HG03097 (cell line): ENCODE measurements at regions not wholly inside any gene's neighbourhood (a gene's known extent, or its start where the extent isn't known, plus 50 kb on each side); places are given as distances from the start of the nearest gene placed in this dataset.

ENCODE experiments used
- ATAC-seq: cut with Tn5 transposase; IDR thresholded peaks from one replicate; pipeline ENCODE4 v1.9.1; 2021; ENCODE audit not compliant: unreplicated experiment, low FRiP score

DNA sequence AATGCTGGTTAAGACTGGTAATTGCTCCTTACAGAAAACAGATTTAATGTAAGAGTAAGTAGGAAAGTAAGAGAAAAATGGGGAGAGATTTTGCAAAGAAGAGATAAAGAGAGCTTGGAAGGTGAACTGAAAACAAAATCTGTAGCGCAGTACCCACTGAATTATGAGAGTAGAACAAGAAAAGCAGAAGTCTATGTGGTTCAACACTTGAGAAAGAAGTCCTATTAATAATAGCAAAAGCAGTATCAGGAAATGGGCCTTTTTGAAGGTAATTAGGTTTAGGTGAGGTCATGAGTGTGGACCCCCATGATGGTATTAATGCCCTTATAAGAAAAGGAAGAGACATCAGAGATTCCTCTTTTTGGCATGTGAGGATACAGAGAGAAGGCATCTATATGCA lies 460.6 kb downstream of the CETN3 start:
- ATAC-seq, result no peak

DNA sequence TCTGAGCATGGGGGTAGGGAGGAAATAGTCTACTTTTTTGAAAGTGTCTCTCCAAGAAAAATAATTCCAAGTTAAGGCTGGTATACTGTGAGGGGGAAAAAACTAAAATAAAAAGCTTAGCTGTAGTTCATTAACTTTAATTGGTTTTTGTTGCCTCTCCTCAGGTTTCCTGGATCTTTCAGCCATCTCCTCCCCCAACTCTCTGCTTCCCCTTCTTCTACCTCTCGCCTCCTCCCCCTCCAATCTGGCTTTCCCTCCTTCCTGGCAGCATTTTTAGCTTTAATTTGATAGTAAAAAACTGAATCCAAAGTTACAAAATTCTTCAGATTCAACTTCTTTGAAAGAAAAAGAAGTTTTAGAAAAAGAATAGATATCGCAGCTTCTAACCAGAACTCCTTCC lies 462.6 kb downstream of the CETN3 start:
- no peak for ATAC-seq

DNA sequence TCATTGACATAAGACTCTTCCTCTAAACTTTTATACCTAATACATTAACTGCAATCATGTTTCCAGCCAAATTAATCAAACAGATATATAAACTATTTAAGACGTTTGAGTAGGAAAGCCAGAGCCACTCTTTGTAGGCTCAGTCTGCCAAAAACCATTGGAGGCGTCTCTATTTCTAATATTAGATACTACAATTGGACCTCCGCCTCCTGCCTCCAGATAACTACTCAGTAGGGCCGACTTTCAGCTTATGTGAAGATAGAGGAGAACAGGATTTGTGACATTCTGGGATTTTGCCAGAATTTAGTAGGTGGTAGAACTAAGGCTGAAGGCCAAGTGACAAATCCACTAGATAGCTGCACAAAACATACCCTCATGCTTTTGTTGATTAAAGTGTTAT lies 463.0 kb downstream of the CETN3 start:
- ATAC-seq, result no peak

DNA sequence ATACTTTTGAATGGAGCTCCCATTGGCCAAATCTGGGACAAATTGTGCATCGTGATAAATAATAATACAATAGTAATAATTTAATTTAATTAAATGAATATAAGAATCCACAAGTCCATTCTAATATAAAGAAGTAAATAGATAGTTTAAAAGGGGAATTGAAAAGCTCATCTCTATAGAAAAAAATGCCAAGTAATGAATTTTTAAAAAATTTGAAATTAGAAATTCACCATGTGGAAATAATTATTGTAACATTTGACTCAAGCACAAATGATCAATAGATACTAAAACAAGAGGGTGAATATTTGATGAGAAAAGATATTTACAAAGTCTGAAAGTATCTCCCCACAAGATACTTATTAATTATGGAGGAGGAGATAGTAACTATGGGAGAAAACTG lies 467.4 kb downstream of the CETN3 start:
- no peak for ATAC-seq

DNA sequence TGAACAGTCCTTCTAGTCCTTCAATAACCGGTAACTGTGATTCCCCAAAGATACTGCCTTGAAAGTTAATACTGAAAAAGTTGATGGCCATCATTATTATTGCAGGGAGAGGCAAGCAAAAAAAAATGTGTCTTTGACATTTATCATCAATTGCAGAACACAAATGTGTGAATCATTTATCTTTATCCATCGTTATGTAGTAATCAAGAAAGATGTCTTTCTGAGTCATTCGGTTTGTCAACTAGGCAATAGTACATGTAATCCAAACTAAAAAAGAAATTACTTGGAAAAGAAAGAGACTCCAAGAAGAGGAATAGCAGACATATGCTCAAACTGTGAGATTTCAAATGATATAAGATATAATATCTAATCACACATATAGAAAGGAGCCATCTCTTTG lies 473.0 kb downstream of the CETN3 start:
- no peak for ATAC-seq

DNA sequence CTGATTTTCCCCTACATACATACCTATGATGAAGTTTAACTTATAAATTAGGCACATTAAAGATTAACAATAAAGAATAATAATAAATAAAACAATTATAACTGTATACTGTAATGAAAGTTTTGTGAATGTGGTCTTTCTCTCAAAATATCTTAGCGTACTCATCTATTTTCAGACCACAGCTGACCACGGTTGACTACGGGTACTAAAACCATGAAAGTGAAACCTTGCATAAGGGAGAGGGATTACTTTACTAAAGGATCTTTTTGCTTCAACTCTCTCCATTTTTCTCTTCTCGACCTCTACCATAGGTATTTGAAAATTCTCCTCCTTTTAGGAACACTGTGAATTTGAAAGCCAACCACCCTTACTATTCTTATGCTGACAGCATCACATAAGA lies 475.5 kb downstream of the CETN3 start:
- no peak for ATAC-seq

DNA sequence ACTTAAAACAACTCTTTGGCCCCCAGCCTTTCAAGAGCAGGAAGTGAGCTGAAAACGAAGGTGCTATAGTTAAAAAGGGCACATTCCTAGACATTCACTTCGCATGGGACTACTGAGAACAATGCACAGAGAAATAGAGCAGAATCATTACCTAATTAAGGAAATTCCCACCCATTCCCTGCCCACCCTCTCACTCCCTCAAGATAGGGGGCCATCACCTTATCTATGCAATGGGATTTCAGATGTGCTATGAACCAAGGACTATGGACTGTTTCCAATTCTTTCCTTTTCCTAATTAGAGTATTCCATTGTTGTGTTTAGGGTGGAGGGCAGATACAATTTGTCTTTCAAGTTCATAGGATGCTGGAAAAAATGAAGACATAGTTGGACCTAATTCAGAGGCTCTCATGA lies 476.8 kb downstream of the CETN3 start:
- no peak for ATAC-seq

DNA sequence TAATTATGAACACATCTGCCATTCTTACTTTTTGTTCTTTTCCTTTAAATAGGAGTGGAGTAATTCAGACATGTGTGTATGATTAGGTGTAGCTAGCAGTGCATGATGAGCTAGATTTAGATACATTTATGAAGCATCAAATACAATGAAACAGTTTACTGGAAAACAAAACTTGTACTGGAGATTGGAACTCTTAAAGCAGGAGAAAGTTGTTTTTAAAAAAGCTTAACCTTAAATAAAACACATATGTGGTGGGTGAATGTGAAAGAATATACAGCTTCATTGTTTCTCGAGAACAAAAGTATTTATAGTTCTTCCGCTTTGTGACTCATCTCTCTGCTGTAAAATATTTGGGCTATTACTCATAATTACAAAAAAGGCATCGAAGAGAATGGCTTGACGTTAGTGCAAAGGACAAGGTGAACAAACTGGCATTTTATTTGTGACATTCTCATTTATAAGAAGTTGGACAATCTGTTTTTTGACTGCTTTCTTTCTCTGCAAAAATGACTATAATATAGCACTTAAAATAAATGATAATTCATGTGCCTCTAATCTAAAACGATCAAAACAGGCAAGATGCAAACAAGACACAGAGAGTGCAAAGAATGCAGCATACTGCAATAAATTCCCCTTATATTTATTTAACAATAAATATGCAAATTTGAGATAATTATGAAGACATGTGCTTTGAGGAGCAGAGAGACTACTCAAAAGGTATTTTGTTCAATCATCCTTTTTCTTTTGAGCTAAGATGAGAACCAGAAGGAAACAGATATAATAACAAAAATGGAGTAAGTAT lies 478.8 kb downstream of the CETN3 start:
- no peak for ATAC-seq

DNA sequence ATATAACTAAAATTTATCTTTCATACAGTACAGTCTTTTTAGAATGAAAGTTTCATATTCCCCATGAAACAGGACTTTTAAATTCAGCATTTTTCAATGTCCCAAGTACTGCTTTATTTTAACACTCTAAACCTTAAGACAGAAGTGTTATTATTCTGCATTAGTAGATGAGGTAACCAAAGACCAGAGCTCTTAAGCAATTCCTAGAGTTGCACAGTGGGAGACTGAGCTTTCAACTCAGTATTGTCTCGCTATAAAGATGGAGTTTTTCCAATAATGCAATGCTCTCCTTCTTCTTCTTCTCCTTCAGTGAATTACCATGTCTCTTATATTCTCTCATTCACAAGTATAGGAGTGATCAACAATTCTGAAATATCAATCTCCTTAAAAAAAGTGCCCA lies 479.7 kb downstream of the CETN3 start:
- ATAC-seq, result no peak

DNA sequence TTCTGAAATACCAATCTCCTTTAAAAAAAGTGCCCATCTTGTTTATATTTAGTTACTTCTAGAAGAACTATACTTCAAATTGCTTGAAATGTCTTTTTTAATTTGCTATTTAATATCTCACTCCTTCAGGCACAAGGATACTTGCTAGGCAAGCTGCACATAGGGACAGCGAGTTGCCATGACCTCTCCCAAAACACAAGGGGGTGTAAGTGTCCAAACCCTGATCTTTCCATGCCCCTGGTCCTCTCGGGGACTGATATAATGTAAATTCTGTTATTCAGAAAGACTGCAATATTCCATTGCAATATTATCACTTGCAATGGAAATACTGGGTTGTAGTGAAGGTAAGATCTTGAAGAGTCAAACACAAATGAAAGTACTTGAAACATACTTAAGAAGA lies 480.4 kb downstream of the CETN3 start:
- ATAC-seq, result no peak

DNA sequence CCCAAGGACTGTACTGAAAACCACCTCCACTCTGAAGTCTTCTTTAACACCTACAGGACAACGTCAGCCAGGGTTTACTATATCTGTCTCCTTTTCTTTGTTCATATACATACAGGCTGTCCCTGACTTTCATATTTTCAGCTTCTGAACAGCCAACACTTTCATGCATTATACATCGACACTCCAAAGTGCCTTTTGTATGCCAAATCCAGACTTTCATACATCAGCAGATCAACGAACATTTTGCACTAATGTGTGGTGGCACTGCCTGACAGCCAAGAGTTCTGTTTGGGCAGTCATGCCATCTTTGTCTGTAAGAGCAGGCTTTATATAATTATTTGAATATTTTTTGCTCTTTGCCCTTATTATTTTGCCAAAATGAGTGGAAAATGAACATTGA lies 487.4 kb downstream of the CETN3 start:
- ATAC-seq, result no peak

DNA sequence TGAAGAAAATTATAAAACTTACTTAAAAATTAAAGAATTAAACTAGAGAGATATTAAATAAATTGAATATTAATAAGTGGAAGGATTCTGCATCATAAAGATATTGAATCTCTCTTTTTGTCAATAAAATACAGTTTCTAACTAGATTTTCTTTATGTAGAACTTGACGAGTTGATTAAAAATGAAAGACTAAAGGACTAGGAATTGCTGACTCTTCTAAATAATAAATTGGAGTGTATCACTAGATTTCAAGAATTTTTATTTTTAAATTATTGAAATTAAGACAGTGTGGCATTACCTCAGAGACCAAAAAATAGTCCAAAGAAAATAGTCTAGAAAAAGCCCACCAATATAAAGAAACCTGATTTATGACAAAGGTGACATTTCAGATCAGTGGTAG lies 492.4 kb downstream of the CETN3 start:
- ATAC-seq, result no peak

DNA sequence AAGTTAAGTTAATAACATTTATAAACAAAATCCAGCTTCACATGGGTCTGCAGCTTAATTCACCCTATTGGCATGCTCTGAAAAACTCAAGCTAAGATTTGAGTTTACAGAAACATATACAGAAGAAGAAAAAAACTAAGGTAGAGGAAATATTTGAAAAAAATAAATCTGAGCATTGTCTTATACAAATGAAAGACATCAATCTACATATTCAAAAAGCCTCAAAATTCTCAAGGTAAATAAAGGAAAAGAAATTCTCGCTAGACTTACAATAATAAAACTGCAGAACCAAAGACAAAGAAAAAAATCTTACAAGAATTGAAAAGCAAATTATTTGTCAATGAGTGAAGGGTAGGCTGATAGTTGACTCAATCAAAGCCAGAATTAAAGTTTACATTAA lies 493.4 kb downstream of the CETN3 start:
- ATAC-seq, result no peak

DNA sequence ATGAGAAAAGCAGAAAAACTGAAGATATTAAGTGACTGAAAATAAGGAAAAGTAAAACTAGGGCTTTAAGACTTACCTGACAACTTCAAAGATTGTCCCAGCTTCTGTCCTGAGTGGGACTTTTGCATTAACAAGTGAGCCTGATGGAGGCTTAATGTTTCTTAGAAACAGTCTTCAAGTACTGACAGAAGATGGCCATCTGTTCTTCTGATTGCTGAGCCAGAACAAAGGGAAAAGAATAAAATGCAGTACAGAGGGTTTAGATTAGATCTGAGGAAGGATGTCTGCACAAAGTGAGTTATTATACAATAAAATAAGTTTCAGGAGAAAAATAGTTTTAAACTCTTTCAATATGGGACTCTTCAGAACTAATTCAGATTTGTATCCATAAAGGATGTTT lies 500.7 kb downstream of the CETN3 start:
- no peak for ATAC-seq

DNA sequence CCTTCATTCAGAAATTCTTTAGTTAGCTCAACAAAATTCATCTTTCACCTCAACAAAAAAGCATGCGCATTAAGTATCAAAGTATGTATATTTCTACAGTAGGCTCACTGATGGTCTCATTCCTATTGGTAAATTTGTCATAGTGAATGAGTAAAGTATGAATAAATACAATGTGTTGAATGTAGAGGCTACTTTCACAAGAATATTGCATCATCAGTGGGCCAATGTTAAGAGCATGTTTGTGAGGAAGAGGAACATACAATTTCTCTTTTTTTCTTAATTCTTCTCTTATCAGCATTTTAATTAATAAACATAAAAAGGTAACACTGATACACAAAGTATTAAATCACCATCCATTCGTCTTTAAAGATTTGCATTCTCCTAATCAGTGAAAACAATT lies 505.1 kb downstream of the CETN3 start:
- ATAC-seq, result no peak

DNA sequence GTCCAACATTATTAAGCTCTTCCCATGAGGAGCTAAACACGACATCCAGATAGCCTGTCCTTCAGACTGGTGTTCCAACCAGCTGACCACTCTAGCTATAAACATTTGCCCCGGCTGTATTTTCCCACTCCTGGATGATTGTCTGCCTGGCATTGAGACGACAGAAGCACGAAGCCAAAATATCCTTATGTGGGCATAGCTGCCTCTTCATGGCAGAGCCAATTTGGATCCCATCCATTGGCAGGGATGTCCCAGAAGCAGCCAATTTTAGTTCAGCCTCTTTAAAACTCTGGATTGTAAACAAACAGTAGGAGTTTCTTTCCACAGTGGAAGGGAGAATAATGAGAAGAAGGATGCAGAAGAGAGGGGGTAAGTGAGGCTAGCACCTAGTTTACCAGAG lies 507.6 kb downstream of the CETN3 start:
- ATAC-seq, result no peak

DNA sequence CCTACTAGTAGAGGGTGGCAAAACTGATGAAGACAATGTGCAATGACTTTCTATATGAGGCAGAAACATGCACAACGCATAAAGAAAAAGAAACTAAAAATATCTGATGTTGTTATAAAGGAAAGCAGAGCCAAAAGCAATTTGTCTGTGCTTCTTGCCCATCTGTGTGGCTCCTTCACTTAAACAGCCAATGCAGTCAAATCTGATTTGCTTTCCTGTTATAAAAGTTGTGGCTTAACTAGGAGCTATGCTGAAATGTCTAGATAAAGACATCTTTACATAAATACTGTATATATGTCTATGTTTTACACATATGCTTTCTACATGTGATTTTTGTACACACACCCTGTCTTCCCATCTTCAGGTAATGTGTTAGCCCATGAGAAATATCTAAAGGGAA lies 508.2 kb downstream of the CETN3 start:
- ATAC-seq, result no peak

DNA sequence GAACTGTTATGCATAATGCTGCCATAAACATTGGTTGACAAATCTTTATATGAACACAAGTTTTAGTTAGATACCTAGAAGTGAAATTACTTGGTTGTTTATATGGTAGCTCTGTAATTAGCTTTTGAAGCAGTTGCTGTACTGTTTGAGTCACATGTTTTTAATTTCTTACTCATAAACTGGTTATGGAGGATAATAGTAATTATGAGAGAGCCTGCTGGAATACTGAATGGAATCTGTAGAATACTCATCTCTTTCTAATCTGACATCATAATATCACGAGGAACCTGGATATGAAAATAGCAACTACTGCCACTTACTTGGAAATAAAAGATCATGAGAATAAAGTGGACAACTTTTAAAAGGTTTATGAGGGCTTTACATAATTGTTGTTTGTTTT lies 509.2 kb downstream of the CETN3 start:
- ATAC-seq, result no peak

DNA sequence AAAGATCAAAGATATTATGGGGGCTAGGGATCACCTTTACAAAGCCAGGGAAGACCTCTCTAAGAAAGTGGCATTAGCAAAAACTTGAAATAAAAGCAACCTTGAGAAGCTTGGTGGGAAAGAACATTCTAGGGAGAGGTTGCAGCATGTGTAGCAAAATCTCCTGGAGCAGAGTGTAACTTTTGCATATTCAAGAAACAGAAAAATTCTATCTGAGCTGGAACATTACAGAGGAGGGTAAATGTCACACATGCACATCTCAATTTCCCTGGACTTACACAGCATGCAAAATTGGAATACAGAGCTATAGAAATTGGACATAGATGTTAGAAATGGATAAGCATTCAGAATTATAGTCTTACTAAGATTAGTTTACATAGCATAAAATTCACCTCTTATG lies 510.0 kb downstream of the CETN3 start:
- ATAC-seq, result no peak

DNA sequence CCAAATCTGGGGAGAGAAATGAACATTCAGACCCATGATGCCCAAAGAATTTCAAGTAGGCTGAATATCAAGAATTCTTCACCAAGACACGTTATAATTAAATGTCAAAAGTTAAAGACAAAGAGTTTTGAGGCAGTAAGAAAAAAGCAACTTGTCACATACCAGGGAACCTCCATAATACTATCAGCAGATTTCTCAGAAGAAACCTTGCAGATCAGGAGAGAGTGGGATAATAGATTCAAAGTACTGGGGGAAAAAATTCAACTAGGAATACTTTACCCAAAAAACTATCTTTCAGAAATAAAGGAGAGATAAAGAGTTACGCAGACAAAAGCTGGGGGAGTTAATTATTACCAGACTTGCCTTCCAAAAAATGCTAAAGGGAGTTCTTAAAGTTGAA lies 516.0 kb downstream of the CETN3 start:
- no peak for ATAC-seq

DNA sequence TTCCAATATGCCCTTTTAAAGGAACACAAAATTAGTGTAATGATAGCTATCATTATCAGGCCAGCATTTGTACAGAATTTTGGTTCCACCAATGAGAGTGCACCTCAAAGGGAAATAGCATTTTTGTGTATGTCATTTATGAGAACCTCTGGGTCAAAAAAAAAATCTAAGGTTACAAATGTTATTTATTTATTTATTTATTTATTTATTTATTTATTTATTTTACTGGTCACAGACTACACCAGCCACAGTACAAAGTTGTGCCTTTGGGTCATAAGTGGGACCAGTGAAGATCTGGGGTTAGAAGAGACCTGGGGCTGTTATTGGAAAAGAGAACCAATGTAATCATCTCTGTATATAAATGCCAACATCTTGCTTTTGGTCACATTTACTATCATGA lies 523.9 kb downstream of the CETN3 start:
- no peak for ATAC-seq

DNA sequence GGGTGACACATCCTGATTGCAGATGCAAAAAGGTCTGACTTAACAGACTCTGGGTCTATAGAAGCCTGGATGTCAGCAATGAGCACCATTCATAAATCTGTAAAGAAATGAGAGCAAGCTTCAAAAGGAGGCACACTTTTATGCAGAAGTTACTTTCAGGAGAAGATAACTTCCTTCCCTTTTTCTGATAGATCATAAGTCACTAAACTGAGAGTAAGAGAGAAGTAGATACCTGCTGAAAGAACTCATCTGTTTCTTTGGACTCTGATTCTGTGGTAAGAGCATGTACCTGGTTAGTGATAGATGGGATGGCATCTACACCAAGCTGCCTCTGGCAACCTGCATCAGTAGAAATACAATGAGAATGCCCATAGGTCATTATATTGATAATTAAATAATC lies 525.6 kb downstream of the CETN3 start:
- no peak for ATAC-seq
